Cardiac septum (tissue), 1 donor: ENCODE measurements at regions not wholly inside any gene's neighbourhood (a gene's known extent, or its start where the extent isn't known, plus 50 kb on each side); places are given as distances from the start of the nearest gene placed in this dataset.
"Not testable (repeated sequence)": the region's sequence is repeated elsewhere in the genome, so short reads cannot be mapped to it uniquely, and the experiment has no call there.

Experiments used
- DNase-seq: peaks from one replicate; pipeline ENCODE4 v3.0.0-alpha.2; 2020; ENCODE audit warnings: low spot score
- intact Hi-C: fragments of 100-400 bp; cut with DNase I; formaldehyde crosslinking; loops from one replicate; pipeline ENCODE4 v1.14.0; 2022
- donor health status: DM: no; HTN: no; CAD: no.

DNA sequence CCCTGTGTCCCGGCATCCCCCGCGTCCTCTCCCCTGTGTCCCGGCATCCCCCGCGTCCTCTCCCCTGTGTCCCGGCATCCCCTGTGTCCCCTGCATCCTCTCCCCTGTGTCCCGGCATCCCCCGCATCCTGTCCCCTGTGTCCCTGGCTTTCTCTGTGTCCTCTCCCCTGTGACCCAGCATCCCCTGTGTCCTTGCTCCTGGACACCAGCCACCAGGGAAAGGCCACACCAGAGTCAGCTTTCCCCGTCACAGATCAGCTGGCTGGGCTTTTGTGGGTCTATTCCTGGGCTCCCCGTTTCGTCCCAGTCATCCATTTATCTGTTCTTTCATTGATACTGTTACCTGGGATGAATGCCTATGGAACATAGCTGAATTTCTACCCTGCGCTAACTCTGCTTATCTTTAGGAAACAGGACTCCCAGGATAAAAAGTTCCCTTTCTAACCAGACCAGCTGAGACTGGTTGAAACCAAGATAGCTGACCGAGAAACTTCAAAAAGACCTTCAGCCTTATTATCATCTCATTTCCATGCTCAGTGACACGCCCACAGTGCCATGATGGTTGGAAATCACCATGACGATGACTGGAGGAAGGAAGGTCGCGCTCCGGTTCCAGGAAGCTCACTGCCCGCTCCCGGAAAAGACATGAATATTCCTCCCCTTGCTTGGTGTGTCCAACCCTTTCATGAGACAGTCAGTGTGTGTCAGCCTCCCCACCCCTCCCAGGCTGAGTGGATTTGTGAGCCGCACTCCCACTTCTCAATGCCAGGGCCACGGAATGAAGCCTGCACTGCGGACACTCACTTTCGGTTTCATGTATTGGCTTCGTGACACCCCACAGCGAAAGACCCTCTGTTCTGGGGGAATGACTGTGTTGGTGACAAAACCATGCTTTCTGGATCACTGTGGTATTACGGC, 276.4 kb upstream of the SFSWAP start:
- DNase-seq, result no peak
- intact Hi-C loops, result no loop called here

- no peak for DNase-seq
- intact Hi-C loops, result no loop called here
Observed at GRCh38 chr12:131436922-131437705, 273.8 kb upstream of the SFSWAP start.

DNA sequence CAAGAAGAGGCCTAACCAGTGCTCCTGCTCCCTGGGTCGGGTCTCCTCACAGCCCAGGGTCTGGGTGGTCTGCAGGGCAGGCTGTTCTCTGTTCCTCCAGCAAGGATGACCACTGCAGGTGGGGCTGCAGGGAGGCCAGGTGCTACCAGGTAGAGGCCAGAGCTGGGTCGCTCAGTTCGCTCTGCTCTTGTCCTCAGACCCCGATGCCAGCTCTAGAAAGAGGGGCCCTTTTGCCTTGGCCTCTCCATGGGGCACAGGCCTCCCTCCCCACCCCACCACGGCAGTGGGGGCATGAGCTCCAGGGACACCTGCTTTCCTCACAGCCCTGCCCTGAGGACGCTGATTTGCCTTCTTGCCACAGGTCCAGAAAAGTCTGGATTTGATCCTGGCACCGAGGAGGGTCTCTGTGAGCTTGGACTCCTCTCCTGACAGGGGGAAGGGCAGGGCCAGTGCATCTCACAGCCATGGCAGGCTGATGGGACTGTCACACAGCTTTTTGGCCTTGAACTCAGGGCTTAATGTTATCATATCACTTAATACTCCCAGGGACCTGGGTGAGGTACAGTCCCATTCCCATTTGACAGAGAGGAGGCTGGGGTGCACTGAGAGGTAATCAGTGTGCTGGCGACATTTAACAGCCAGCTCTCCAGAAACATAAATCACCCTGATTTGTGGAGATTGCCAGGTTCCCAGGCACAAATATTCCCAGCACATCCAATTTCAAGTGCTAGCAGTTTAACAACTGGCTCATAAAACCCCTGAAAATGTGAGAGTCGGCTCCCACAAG, 273.0 kb upstream of the SFSWAP start:
- DNase-seq, result no peak
- intact Hi-C loops, result no loop called here

- DNase-seq, intact Hi-C loops: not testable (repeated sequence)
Observed at GRCh38 chr12:131438493-131438835, 272.4 kb upstream of the SFSWAP start.

- no peak for DNase-seq
- intact Hi-C loops, result no loop called here
Observed at GRCh38 chr12:131438881-131439280, 272.0 kb upstream of the SFSWAP start.

- intact Hi-C loops, DNase-seq: not testable (repeated sequence)
Observed at GRCh38 chr12:131439752-131440151, 271.1 kb upstream of the SFSWAP start.

- intact Hi-C loops, result not testable (repeated sequence)
Observed at GRCh38 chr12:131440209-131441059, 270.5 kb upstream of the SFSWAP start.

DNA sequence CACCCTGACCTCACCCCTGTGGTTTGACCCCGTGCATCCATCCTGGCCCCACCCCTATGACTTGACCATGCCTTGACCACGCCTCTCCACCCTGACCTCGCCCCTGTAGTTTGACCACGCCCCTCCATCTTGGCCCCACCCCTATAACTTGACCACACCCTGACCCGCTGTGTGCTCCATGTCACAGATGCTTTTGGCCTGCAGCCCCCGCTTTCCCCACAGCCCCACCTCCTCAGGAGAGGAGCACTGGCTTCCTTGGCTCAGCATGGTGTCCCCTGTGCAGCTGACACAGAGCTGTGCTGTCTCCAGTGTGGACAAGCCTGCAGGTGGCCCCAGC, 269.9 kb upstream of the SFSWAP start:
- no peak for DNase-seq
- intact Hi-C loops, result no loop called here

More at GRCh38 chr12:131440209-131441059, 270.5 kb upstream of the SFSWAP start:
- not testable (repeated sequence) for DNase-seq

- intact Hi-C loops, result no loop called here
- no peak for DNase-seq
Observed at GRCh38 chr12:131441638-131442336, 269.1 kb upstream of the SFSWAP start.

DNA sequence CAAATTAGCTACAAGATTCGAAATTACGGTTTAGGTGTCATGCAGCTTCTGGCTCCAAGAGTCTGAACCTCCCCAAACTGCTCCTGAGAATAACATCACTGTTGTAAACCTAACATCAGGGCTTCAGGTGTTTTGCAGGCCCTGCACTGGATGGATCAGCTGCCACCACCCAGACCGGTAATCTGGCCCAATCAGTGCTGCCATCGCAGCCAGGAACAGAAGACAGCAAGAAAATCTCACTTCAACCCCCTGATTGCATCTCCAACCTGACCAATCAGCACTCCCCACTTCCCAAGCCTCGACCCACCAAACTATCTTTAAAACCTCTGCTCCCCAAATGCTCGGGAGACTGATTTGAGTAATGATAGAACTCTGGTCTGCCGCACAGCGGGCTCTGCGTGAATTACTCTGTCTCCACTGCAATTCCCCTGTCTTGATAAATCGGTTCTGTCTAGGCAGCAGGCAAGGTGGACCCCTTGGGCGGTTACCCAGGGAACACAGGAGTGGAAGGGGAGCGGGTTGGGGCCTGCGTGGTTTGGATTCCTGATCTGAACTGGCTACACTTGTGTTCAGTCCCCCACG, 268.5 kb upstream of the SFSWAP start:
- no peak for DNase-seq
- intact Hi-C loops, result no loop called here

DNA sequence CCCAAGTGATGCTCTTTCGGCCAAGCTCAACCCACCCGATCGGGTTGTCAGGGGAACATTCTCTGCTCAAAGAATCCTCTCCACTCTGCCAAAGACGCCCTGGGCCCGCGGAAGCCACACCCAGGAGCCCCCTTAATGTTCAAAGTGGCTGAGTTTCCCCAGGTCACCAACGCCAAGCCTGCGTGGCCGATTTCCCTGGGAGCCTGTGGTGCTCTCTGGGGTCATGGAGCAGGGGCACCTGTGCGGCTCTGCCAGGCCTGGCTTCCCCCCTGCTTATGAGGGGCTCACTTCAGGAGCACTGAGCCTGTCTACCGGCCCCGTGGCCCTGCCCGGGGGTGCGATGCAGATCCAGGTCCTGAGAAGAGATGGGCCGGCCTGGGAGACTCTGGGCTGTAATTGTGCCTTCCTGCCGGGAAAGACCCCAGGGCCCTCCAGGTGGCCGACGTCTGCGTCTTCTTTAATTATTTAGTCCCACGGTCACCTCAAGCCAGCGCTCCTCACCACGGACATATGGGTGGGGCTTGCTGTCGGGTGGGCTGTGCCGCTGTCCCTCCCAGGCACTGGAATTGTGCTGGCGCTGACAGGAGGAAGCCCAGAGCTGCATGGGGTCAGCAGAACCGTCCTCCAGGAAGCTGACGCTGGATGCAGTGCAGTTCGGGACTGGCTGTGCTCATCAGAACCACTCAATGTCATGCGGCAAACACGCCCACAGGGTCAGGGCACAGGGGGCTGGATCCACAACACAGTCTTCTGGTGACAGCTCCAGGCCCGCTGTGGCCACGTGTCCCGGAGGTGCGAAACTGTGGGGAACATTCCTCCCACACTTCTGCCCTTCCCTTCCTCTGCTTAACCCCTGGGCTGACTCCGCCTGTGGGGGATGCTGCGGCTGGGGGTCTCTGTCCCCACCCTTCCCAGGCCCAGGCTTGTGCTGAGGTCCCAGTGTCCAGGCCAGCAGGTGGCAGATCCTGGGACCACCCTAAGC, 267.6 kb upstream of the SFSWAP start:
- DNase-seq, result no peak
- intact Hi-C loops, result no loop called here

GRCh38 chr12:131444220-131445164, 266.4 kb upstream of the SFSWAP start:
- DNase-seq, result no peak
- intact Hi-C loops, result no loop called here

DNA sequence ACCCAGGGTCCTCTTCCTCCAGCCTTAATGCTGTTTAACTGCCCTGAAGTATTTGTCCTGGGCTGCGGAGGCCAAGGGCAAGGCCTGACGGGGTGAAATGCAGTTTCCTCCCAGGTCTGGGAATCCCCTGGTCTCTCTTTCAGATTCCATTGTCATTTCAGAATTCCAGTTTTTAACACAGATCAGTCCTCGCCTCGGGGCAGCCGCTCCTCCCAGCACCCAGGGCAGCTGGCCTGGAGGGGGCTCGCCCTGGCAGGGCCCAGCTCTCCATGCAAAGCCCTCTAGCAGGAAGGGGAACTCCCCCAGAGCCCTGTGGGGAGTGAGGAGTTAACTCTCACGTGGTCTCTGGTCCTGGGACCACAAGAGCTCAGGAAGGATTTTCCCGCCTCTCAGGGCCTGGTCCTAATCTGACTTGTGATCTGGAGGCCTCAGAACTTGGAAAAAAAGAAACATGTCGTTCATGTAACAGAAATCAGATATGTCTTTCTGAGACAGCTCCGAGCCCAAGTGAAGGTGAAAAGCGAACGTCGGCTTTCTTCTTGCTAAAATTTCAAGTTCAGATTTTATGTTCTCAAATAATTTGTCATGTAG, 265.6 kb upstream of the SFSWAP start:
- intact Hi-C loops, result no loop called here
- DNase-seq, result no peak

DNA sequence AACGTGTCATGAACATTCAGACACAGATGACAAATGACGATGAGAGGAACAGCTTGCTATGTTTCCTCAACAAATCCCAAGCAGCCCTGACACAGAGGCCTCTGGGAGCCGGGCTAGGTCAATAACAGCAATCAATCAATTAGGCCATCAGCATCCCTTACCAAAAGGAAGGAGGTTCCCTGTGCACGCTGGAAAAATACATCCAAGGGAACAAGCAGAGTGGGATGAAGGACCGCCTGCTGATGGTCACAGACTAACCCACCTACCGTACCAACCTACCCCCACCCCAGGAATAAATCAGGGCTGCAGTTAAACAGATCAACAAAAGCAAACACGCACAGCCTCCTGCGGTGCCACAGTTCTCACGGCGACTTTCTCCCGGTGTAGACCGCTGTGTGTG, 265.1 kb upstream of the SFSWAP start:
- intact Hi-C loops, result no loop called here
- DNase-seq, result no peak

DNA sequence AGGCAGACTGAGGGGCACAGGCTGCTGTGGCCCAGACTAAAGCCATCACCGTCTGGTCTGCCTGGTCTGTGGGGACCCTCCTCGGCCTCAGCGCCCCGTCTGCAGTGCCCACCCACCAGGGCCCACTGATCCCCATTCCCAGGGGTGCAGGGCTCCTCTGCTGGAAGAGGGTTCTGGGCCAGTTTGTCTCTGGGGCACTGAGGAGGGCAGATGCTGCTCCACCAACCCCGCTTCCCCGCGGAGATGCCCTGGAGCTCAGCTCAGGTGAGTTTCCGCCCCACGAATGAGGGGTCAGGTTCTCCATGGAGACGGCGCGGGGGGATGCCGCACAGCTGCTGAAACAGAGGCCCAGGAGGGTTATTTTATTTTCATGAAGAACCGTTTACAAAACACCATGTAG, 263.3 kb upstream of the SFSWAP start:
- intact Hi-C loops, DNase-seq: not testable (repeated sequence)
